ENCODE measurements at regions not wholly inside any gene's neighbourhood (a gene's known extent, or its start where the extent isn't known, plus 50 kb on each side); places are given as distances from the start of the nearest gene placed in this dataset.

GRCh38 chr5:175321927-175322532, 122.0 kb downstream of the DRD1 start:
- Histone ChIP-seq H3K27ac (ENCODE audit: low read length) (no peak overlapping the region), H3K27me3 (ENCODE audit: insufficient read depth, low read length) (no peaks in the 10 kb centered on the region)

DNA sequence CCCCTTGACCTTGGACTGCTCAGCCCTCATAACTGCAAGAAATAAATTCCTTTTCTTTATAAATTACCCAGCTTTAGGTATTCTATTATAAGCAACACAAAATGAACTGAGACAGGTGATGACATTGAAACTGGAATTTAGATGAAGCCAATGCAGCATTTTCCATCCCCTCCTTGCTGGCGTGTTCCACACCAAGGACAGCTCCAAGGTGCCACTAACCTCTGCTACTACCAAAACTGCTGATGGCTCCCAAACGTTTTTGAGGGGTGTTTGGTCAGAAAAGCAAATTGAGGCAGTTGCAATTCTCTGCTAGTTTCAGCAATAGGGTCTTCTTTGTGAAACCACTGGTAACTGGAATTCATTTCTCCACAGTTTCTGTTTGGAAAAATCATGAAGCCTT, 124.8 kb downstream of the DRD1 start:
- Histone ChIP-seq H3K27me3 (ENCODE audit: insufficient read depth, low read length) (0 out of 2 replicates have a peak, but pooled peaks cover 5% of the 10 kb centered on the region), H3K27ac (ENCODE audit: low read length) (no peak overlapping the region), H3K4me3 (ENCODE audit: low read length) (no peak overlapping the region), H3K4me1 (ENCODE audit: insufficient read depth, low read length) (no peaks in the 10 kb centered on the region), H3K36me3 (ENCODE audit: insufficient read depth, low read depth, low read length) (no peaks in the 10 kb centered on the region), H3K9me3 (ENCODE audit: insufficient read depth, low read depth, low read length) (no peaks in the 10 kb centered on the region), H3K9ac (ENCODE audit: low read depth, low read length) (no peak overlapping the region)

More at GRCh38 chr5:175321927-175322532, 122.0 kb downstream of the DRD1 start:
- no peaks in the 10 kb centered on the region for H3K36me3 ChIP-seq (ENCODE audit: insufficient read depth, low read depth, low read length)
- H3K4me1 ChIP-seq (ENCODE audit: insufficient read depth, low read length): no peaks in the 10 kb centered on the region
- H3K4me3 ChIP-seq (ENCODE audit: low read length): no peak overlapping the region
- no peak overlapping the region for H3K9ac ChIP-seq (ENCODE audit: low read depth, low read length)
- no peaks in the 10 kb centered on the region for H3K9me3 ChIP-seq (ENCODE audit: insufficient read depth, low read depth, low read length)

GRCh38 chr5:175317872-175318271, 126.1 kb downstream of the DRD1 start:
- Histone ChIP-seq H3K9me3 (ENCODE audit: insufficient read depth, low read depth, low read length) (no peaks in the 10 kb centered on the region), H3K27me3 (ENCODE audit: insufficient read depth, low read length) (0 out of 2 replicates have a peak, but pooled peaks cover 5% of the 10 kb centered on the region), H3K4me1 (ENCODE audit: insufficient read depth, low read length) (no peaks in the 10 kb centered on the region), H3K9ac (ENCODE audit: low read depth, low read length) (no peak overlapping the region), H3K4me3 (ENCODE audit: low read length) (no peak overlapping the region), H3K27ac (ENCODE audit: low read length) (no peak overlapping the region), H3K36me3 (ENCODE audit: insufficient read depth, low read depth, low read length) (no peaks in the 10 kb centered on the region)

GRCh38 chr5:175309218-175309810, 134.7 kb downstream of the DRD1 start:
- H3K27ac ChIP-seq (ENCODE audit: low read length): no peak overlapping the region
- H3K4me1 ChIP-seq (ENCODE audit: insufficient read depth, low read length): no peaks in the 10 kb centered on the region
- H3K9ac ChIP-seq (ENCODE audit: low read depth, low read length): no peak overlapping the region
- H3K4me3 ChIP-seq (ENCODE audit: low read length): no peak overlapping the region
- no peaks in the 10 kb centered on the region; the same call in 1 of the 2 replicates for H3K27me3 ChIP-seq (ENCODE audit: insufficient read depth, low read length)
- no peaks in the 10 kb centered on the region for H3K9me3 ChIP-seq (ENCODE audit: insufficient read depth, low read depth, low read length)
- no peaks in the 10 kb centered on the region for H3K36me3 ChIP-seq (ENCODE audit: insufficient read depth, low read depth, low read length)

- H3K4me3 ChIP-seq (ENCODE audit: low read length): no peak overlapping the region
- no peak overlapping the region for H3K27ac ChIP-seq (ENCODE audit: low read length)
- H3K9me3 ChIP-seq (ENCODE audit: insufficient read depth, low read depth, low read length): no peaks in the 10 kb centered on the region
- no peaks in the 10 kb centered on the region for H3K4me1 ChIP-seq (ENCODE audit: insufficient read depth, low read length)
- no peaks in the 10 kb centered on the region for H3K36me3 ChIP-seq (ENCODE audit: insufficient read depth, low read depth, low read length)
- no peak overlapping the region for H3K9ac ChIP-seq (ENCODE audit: low read depth, low read length)
- H3K27me3 ChIP-seq (ENCODE audit: insufficient read depth, low read length): no peaks in the 10 kb centered on the region; the same call in 1 of the 2 replicates
Measured at GRCh38 chr5:175308701-175309100, 135.3 kb downstream of the DRD1 start.

GRCh38 chr5:175306381-175306780, 137.6 kb downstream of the DRD1 start:
- Histone ChIP-seq H3K27me3 (ENCODE audit: insufficient read depth, low read length) (no peaks in the 10 kb centered on the region; the same call in 1 of the 2 replicates), H3K9me3 (ENCODE audit: insufficient read depth, low read depth, low read length) (no peaks in the 10 kb centered on the region), H3K27ac (ENCODE audit: low read length) (no peak overlapping the region)

DNA sequence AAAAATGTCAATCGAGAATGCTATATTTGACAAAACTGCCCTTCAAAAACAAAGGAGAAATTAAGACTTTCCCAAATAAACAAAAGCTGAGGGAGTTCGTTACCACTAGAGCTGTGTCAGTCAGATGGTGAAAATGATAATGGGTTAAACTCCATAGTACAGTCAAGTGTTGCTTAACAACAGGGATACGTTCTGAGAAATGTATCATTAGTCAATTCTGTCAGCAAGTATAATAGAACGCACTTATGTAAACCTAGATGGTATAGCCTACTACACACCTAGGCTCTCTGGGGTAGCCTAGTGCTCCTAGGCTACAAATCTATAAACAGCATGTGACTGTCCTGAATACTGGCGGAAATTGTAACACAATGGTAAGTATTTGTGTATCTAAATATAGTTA, 138.7 kb downstream of the DRD1 start:
- Histone ChIP-seq H3K27ac (ENCODE audit: low read length) (no peak overlapping the region), H3K4me3 (ENCODE audit: low read length) (no peak overlapping the region), H3K9me3 (ENCODE audit: insufficient read depth, low read depth, low read length) (no peaks in the 10 kb centered on the region), H3K9ac (ENCODE audit: low read depth, low read length) (no peak overlapping the region), H3K27me3 (ENCODE audit: insufficient read depth, low read length) (no peaks in the 10 kb centered on the region; the same call in 1 of the 2 replicates), H3K4me1 (ENCODE audit: insufficient read depth, low read length) (no peaks in the 10 kb centered on the region), H3K36me3 (ENCODE audit: insufficient read depth, low read depth, low read length) (no peaks in the 10 kb centered on the region)

More at GRCh38 chr5:175306381-175306780, 137.6 kb downstream of the DRD1 start:
- Histone ChIP-seq H3K36me3 (ENCODE audit: insufficient read depth, low read depth, low read length) (no peaks in the 10 kb centered on the region), H3K4me3 (ENCODE audit: low read length) (no peak overlapping the region), H3K4me1 (ENCODE audit: insufficient read depth, low read length) (no peaks in the 10 kb centered on the region), H3K9ac (ENCODE audit: low read depth, low read length) (no peak overlapping the region)

- Histone ChIP-seq H3K9me3 (ENCODE audit: insufficient read depth, low read depth, low read length) (no peaks in the 10 kb centered on the region), H3K4me1 (ENCODE audit: insufficient read depth, low read length) (no peaks in the 10 kb centered on the region), H3K4me3 (ENCODE audit: low read length) (no peak overlapping the region), H3K27ac (ENCODE audit: low read length) (no peak overlapping the region), H3K27me3 (ENCODE audit: insufficient read depth, low read length) (no peaks in the 10 kb centered on the region), H3K9ac (ENCODE audit: low read depth, low read length) (no peak overlapping the region), H3K36me3 (ENCODE audit: insufficient read depth, low read depth, low read length) (no peaks in the 10 kb centered on the region)
Measured at GRCh38 chr5:175290379-175290778, 153.6 kb downstream of the DRD1 start.

DNA sequence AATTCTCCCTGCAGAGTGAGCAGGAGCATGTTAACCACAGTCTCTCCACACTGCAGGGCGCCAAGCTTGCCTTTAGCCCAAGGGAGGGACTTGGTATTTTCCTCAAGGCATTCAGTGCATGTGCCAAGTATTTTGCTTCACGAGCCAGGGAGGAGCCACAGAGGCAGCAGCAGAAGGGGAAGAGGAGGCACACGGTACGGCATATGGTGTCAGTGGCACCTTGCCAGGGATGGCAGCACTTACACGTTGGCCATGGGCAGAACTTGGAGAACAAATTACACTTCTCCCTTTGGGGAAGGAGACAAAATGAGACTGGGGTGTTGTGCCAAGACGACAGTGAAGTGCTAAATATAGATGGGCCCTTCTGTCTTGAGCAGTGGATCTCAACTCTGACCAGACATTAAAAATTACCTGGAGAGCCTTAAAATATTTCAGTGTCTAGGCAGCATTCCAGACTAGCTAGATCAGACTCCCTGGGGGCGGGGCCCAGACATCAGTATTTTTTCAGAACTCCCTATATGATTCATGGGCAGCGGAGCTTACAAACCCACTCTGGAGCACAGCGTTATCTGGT, 155.8 kb downstream of the DRD1 start:
- Histone ChIP-seq H3K9me3 (ENCODE audit: insufficient read depth, low read depth, low read length) (no peaks in the 10 kb centered on the region), H3K27ac (ENCODE audit: low read length) (no peak overlapping the region), H3K36me3 (ENCODE audit: insufficient read depth, low read depth, low read length) (no peaks in the 10 kb centered on the region), H3K4me1 (ENCODE audit: insufficient read depth, low read length) (no peaks in the 10 kb centered on the region), H3K4me3 (ENCODE audit: low read length) (no peak overlapping the region), H3K27me3 (ENCODE audit: insufficient read depth, low read length) (no peaks in the 10 kb centered on the region), H3K9ac (ENCODE audit: low read depth, low read length) (no peak overlapping the region)

GRCh38 chr5:175286981-175287380, 157.0 kb downstream of the DRD1 start:
- H3K9me3 ChIP-seq (ENCODE audit: insufficient read depth, low read depth, low read length): no peaks in the 10 kb centered on the region
- no peak overlapping the region for H3K27ac ChIP-seq (ENCODE audit: low read length)
- H3K27me3 ChIP-seq (ENCODE audit: insufficient read depth, low read length): no peaks in the 10 kb centered on the region
- H3K36me3 ChIP-seq (ENCODE audit: insufficient read depth, low read depth, low read length): no peaks in the 10 kb centered on the region
- no peaks in the 10 kb centered on the region for H3K4me1 ChIP-seq (ENCODE audit: insufficient read depth, low read length)
- no peak overlapping the region for H3K9ac ChIP-seq (ENCODE audit: low read depth, low read length)
- H3K4me3 ChIP-seq (ENCODE audit: low read length): no peak overlapping the region

DNA sequence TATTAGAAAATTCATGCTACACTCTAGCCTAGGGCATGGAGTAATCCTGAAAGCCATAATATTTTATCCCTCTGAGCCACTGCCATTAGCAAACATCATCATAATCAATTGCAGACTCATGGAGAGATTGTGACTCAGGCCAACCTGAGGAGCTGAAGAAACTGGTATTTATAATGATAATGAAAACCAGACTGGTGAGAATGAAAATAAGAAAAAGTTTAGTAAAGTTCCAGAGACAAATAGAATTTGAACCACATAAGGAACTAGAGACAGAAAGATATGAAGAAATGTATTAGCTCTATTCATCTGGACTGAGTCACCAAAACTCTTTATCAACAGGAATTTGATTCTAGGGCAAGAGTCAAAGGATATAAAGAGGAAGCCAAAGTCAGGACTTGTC, 158.7 kb downstream of the DRD1 start:
- no peak overlapping the region for H3K9ac ChIP-seq (ENCODE audit: low read depth, low read length)
- H3K27ac ChIP-seq (ENCODE audit: low read length): no peak overlapping the region
- H3K4me3 ChIP-seq (ENCODE audit: low read length): no peak overlapping the region
- no peaks in the 10 kb centered on the region for H3K36me3 ChIP-seq (ENCODE audit: insufficient read depth, low read depth, low read length)
- H3K27me3 ChIP-seq (ENCODE audit: insufficient read depth, low read length): no peaks in the 10 kb centered on the region
- no peaks in the 10 kb centered on the region for H3K4me1 ChIP-seq (ENCODE audit: insufficient read depth, low read length)
- H3K9me3 ChIP-seq (ENCODE audit: insufficient read depth, low read depth, low read length): no peaks in the 10 kb centered on the region

GRCh38 chr5:175284806-175285205, 159.2 kb downstream of the DRD1 start:
- no peak overlapping the region for H3K4me3 ChIP-seq (ENCODE audit: low read length)
- no peaks in the 10 kb centered on the region for H3K36me3 ChIP-seq (ENCODE audit: insufficient read depth, low read depth, low read length)
- no peak overlapping the region for H3K27ac ChIP-seq (ENCODE audit: low read length)
- no peak overlapping the region for H3K9ac ChIP-seq (ENCODE audit: low read depth, low read length)
- H3K27me3 ChIP-seq (ENCODE audit: insufficient read depth, low read length): no peaks in the 10 kb centered on the region
- no peaks in the 10 kb centered on the region for H3K9me3 ChIP-seq (ENCODE audit: insufficient read depth, low read depth, low read length)
- no peaks in the 10 kb centered on the region for H3K4me1 ChIP-seq (ENCODE audit: insufficient read depth, low read length)
